ENCODE measurements at regions not wholly inside any gene's neighbourhood (a gene's known extent, or its start where the extent isn't known, plus 50 kb on each side); places are given as distances from the start of the nearest gene placed in this dataset.

DNA sequence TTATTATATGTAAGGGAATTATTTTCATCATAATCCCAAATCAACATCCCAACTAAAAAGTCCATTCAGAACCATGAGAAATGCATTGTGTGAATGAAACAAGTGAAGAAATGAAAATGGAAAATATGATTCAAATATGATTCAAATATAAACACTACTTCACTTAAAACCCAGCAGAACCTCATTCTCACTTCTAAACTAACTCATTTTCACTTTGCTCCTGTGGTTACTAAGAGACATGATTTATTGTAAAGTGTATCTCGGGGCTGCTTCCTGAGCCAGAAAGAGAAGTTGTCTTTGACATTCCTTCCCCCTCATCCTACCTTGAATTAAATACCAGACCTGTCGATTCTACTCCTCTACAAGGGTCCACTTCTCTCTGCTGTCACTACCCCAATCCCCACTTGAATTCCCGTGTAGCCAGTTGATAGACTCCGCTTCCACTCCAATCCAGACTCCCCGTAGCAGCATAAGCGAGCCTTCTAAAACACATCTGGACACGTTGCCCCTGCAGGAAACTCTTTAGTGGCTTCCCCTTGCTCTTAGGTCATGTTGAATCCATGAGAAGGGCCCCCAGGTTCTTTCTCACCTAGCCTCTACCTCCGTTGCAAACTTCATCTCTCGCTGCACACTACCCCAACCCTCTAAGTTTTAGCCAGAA lies 697.0 kb upstream of the ID2 start:
- no peak for DNase-seq
- no peak overlapping the region for H3K18ac ChIP-seq (ENCODE audit: insufficient read length, low read depth, low read length)
- H3K14ac ChIP-seq (ENCODE audit: insufficient read depth, low read length), result no peak overlapping the region
- no peak overlapping the region for H2BK5ac ChIP-seq (ENCODE audit: insufficient read length, low read length)
- Mint-ChIP-seq H3K27me3 (ENCODE audit: low read depth) (no peaks in the 10 kb centered on the region; the same call in none of the 2 replicates), H3K4me1 (no peaks in the 10 kb centered on the region), H3K9me3 (peaks cover 4 to 7% of the 10 kb centered on the region in 2 experiments), H3K27ac (no peak overlapping the region), H3K36me3 (ENCODE audit: insufficient read depth in 1 of 3, low read depth in 3 of 3) (peaks cover 0 to 5% (median 4%) of the 10 kb centered on the region in 3 experiments; a peak in 3 of 7 replicates), H3K4me3 (no peak overlapping the region)
- no peak overlapping the region for H4K5ac ChIP-seq (ENCODE audit: insufficient read length, low read depth, low read length)
- H3K79me2 ChIP-seq (ENCODE audit: insufficient read depth, low read length), result no peaks in the 10 kb centered on the region
- H4K91ac ChIP-seq (ENCODE audit: insufficient read length, low read depth, low read length), result no peak overlapping the region
- H3K4ac ChIP-seq (ENCODE audit: low read depth, low read length), result no peak overlapping the region
- no CpG with 5 or more reads among the region's 9 CpGs for WGBS (ENCODE audit: extremely low coverage, insufficient read length, low lambda C conversion rate)
- TF ChIP-seq, protein P1, sequence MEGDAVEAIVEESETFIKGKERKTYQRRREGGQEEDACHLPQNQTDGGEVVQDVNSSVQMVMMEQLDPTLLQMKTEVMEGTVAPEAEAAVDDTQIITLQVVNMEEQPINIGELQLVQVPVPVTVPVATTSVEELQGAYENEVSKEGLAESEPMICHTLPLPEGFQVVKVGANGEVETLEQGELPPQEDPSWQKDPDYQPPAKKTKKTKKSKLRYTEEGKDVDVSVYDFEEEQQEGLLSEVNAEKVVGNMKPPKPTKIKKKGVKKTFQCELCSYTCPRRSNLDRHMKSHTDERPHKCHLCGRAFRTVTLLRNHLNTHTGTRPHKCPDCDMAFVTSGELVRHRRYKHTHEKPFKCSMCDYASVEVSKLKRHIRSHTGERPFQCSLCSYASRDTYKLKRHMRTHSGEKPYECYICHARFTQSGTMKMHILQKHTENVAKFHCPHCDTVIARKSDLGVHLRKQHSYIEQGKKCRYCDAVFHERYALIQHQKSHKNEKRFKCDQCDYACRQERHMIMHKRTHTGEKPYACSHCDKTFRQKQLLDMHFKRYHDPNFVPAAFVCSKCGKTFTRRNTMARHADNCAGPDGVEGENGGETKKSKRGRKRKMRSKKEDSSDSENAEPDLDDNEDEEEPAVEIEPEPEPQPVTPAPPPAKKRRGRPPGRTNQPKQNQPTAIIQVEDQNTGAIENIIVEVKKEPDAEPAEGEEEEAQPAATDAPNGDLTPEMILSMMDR (conservative IDR thresholded peaks at IDR 0.05), result no peak
- H3K56ac ChIP-seq (ENCODE audit: insufficient read length, low read depth, low read length), result no peak overlapping the region
- no peak overlapping the region for H2BK120ac ChIP-seq (ENCODE audit: low read depth, low read length, poor library complexity, severe bottlenecking)
- H3K9me3 ChIP-seq (ENCODE audit: control insufficient read depth, low read depth, low read length), result no peaks in the 10 kb centered on the region
- no peak overlapping the region for H2BK12ac ChIP-seq (ENCODE audit: insufficient read length, low read depth, low read length)
- H3K79me1 ChIP-seq (ENCODE audit: insufficient read depth, low read depth, low read length, poor library complexity, severe bottlenecking), result no peaks in the 10 kb centered on the region
- no peaks in the 10 kb centered on the region for H3K27me3 ChIP-seq (ENCODE audit: insufficient read depth, low read length)
- H3K23me2 ChIP-seq (ENCODE audit: insufficient read length, low read depth, low read length, poor library complexity, severe bottlenecking), result no peaks in the 10 kb centered on the region
- H2BK15ac ChIP-seq (ENCODE audit: low read depth, low read length), result no peak overlapping the region
- no peak overlapping the region for H2AK5ac ChIP-seq (ENCODE audit: insufficient read length, low read length)
- no peaks in the 10 kb centered on the region for H4K20me1 ChIP-seq (ENCODE audit: control insufficient read depth, insufficient read depth, insufficient read length)
- H4K8ac ChIP-seq (replicated peaks; ENCODE audit: insufficient read length, low read depth, low read length), result no peak overlapping the region
- no peak overlapping the region for H3K23ac ChIP-seq (ENCODE audit: insufficient read length, low read depth, low read length)
- H3T11ph ChIP-seq (ENCODE audit: low read length), result no peak overlapping the region
- H3K4me2 ChIP-seq (ENCODE audit: insufficient read depth, insufficient read length, low read length), result no peak overlapping the region
- no peak overlapping the region for H2AFZ ChIP-seq (ENCODE audit: low read length)
- no peaks in the 10 kb centered on the region for H3K4me1 ChIP-seq (ENCODE audit: insufficient read depth, low read length)
- H3K27ac ChIP-seq (ENCODE audit: insufficient read length, low read depth, low read length), result no peak overlapping the region
- no peak overlapping the region for H3K9ac ChIP-seq (ENCODE audit: extremely low read depth, insufficient read length, low read length)
- H2BK20ac ChIP-seq (ENCODE audit: low read depth, low read length, poor library complexity, severe bottlenecking), result no peak overlapping the region

Measured in H9 (cell line).